ENCODE measurements at regions not wholly inside any gene's neighbourhood (a gene's known extent, or its start where the extent isn't known, plus 50 kb on each side); places are given as distances from the start of the nearest gene placed in this dataset.

GRCh38 chr16:26697807-26698206 lies 368.9 kb upstream of the C16orf82 start:
- no peaks in the 10 kb centered on the region for H3K4me1 Mint-ChIP-seq (ENCODE audit: low read depth, unreplicated experiment)
- Histone ChIP-seq H3K9me3 (no peaks in the 10 kb centered on the region), H3K36me3 (ENCODE audit: control insufficient read depth, insufficient read depth, low read length) (no peaks in the 10 kb centered on the region), H3K4me3 (ENCODE audit: low read depth, low read length) (no peak overlapping the region), H3K4me1 (no peaks in the 10 kb centered on the region), H3K27me3 (replicated peaks; ENCODE audit: control insufficient read depth, insufficient read depth, low read length) (no peaks in the 10 kb centered on the region)
- H3K36me3 Mint-ChIP-seq (ENCODE audit: insufficient read depth, unreplicated experiment), result no peaks in the 10 kb centered on the region
- H3K9me3 Mint-ChIP-seq (ENCODE audit: unreplicated experiment), result peaks cover 10% of the 10 kb centered on the region
- intact Hi-C loops (cut with micrococcal nuclease; ENCODE audit: unreplicated experiment), result no loop called here
- no peaks in the 10 kb centered on the region for H3K27me3 Mint-ChIP-seq (ENCODE audit: insufficient read depth, unreplicated experiment)
- ChIA-PET CTCF (no interaction called here), POLR2A (no interaction called here)
- TF ChIP-seq, protein P1, sequence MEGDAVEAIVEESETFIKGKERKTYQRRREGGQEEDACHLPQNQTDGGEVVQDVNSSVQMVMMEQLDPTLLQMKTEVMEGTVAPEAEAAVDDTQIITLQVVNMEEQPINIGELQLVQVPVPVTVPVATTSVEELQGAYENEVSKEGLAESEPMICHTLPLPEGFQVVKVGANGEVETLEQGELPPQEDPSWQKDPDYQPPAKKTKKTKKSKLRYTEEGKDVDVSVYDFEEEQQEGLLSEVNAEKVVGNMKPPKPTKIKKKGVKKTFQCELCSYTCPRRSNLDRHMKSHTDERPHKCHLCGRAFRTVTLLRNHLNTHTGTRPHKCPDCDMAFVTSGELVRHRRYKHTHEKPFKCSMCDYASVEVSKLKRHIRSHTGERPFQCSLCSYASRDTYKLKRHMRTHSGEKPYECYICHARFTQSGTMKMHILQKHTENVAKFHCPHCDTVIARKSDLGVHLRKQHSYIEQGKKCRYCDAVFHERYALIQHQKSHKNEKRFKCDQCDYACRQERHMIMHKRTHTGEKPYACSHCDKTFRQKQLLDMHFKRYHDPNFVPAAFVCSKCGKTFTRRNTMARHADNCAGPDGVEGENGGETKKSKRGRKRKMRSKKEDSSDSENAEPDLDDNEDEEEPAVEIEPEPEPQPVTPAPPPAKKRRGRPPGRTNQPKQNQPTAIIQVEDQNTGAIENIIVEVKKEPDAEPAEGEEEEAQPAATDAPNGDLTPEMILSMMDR (IDR thresholded peaks at IDR 0.05; ENCODE audit: insufficient read depth in 1 of 2, low read depth in 1 of 2, low read length in 1 of 2, severe bottlenecking in 1 of 2, unreplicated experiment in 1 of 2), result no peak
- no TSS peak for BruUV-seq (replicated peaks)
- no peak overlapping the region for H3K4me3 Mint-ChIP-seq (ENCODE audit: unreplicated experiment)
- no peak overlapping the region for H3K27ac Mint-ChIP-seq (ENCODE audit: unreplicated experiment)
- DNase-seq, result no peak

- Mint-ChIP-seq H3K27ac (ENCODE audit: unreplicated experiment) (no peak overlapping the region), H3K9me3 (ENCODE audit: unreplicated experiment) (peaks cover 10% of the 10 kb centered on the region), H3K4me3 (ENCODE audit: unreplicated experiment) (no peak overlapping the region), H3K36me3 (ENCODE audit: insufficient read depth, unreplicated experiment) (no peaks in the 10 kb centered on the region), H3K4me1 (ENCODE audit: low read depth, unreplicated experiment) (no peaks in the 10 kb centered on the region), H3K27me3 (ENCODE audit: insufficient read depth, unreplicated experiment) (no peaks in the 10 kb centered on the region)
- TF ChIP-seq, protein P1 (IDR thresholded peaks at IDR 0.05; ENCODE audit: insufficient read depth in 1 of 2, low read depth in 1 of 2, low read length in 1 of 2, severe bottlenecking in 1 of 2, unreplicated experiment in 1 of 2), result no peak
- ChIA-PET POLR2A (no interaction called here), CTCF (no interaction called here)
- H3K36me3 ChIP-seq (ENCODE audit: control insufficient read depth, insufficient read depth, low read length), result no peaks in the 10 kb centered on the region
- intact Hi-C loops (cut with micrococcal nuclease; ENCODE audit: unreplicated experiment), result no loop called here
- H3K4me1 ChIP-seq, result no peaks in the 10 kb centered on the region
- no peak for DNase-seq
- no peaks in the 10 kb centered on the region for H3K27me3 ChIP-seq (replicated peaks; ENCODE audit: control insufficient read depth, insufficient read depth, low read length)
- no peaks in the 10 kb centered on the region for H3K9me3 ChIP-seq
- BruUV-seq (replicated peaks), result no TSS peak
- no peak overlapping the region for H3K4me3 ChIP-seq (ENCODE audit: low read depth, low read length)
Measured at GRCh38 chr16:26700250-26700649, 366.5 kb upstream of the C16orf82 start.

- H3K4me1 Mint-ChIP-seq (ENCODE audit: low read depth, unreplicated experiment), result no peaks in the 10 kb centered on the region
- H3K27ac Mint-ChIP-seq (ENCODE audit: unreplicated experiment), result no peak overlapping the region
- H3K36me3 Mint-ChIP-seq (ENCODE audit: insufficient read depth, unreplicated experiment), result no peaks in the 10 kb centered on the region
- no peaks in the 10 kb centered on the region for H3K36me3 ChIP-seq (ENCODE audit: control insufficient read depth, insufficient read depth, low read length)
- H3K4me1 ChIP-seq, result no peaks in the 10 kb centered on the region
- no peaks in the 10 kb centered on the region for H3K27me3 Mint-ChIP-seq (ENCODE audit: insufficient read depth, unreplicated experiment)
- CTCF ChIA-PET, result no interaction called here
- no peak overlapping the region for H3K4me3 ChIP-seq (ENCODE audit: low read depth, low read length)
- TF ChIP-seq, protein P1 (IDR thresholded peaks at IDR 0.05; ENCODE audit: insufficient read depth in 1 of 2, low read depth in 1 of 2, low read length in 1 of 2, severe bottlenecking in 1 of 2, unreplicated experiment in 1 of 2), result no peak
- no peak overlapping the region for H3K4me3 Mint-ChIP-seq (ENCODE audit: unreplicated experiment)
- DNase-seq, result no peak
- intact Hi-C loops (cut with micrococcal nuclease; ENCODE audit: unreplicated experiment), result no loop called here
- H3K9me3 Mint-ChIP-seq (ENCODE audit: unreplicated experiment), result peaks cover 10% of the 10 kb centered on the region
- no TSS peak for BruUV-seq (replicated peaks)
- no peaks in the 10 kb centered on the region for H3K27me3 ChIP-seq (replicated peaks; ENCODE audit: control insufficient read depth, insufficient read depth, low read length)
- POLR2A ChIA-PET, result no interaction called here
- no peaks in the 10 kb centered on the region for H3K9me3 ChIP-seq
Measured at GRCh38 chr16:26701243-26701886, 365.4 kb upstream of the C16orf82 start.
